ENCODE measurements at regions not wholly inside any gene's neighbourhood (a gene's known extent, or its start where the extent isn't known, plus 50 kb on each side); places are given as distances from the start of the nearest gene placed in this dataset.

GRCh38 chr2:104476563-104476988, 377.3 kb upstream of the POU3F3 start:
- Histone ChIP-seq H3K27me3 (ENCODE audit: control insufficient read depth in 2 of 2, insufficient read depth in 2 of 2, low read length in 2 of 2) (no peaks in the 10 kb centered on the region), H3K4me1 (ENCODE audit: control insufficient read depth in 2 of 2, insufficient read depth in 2 of 2, low read length in 2 of 2) (no peaks in the 10 kb centered on the region), H3K4me3 (ENCODE audit: low read length) (no peak overlapping the region), H3K9me3 (ENCODE audit: control insufficient read depth in 2 of 3, low read length in 3 of 3) (no peaks in the 10 kb centered on the region), H3K36me3 (ENCODE audit: control insufficient read depth in 2 of 3, insufficient read depth in 3 of 3, low read length in 3 of 3) (no peaks in the 10 kb centered on the region), H3K27ac (ENCODE audit: low read depth, low read length) (no peak overlapping the region)
- intact Hi-C loops (cut with micrococcal nuclease) = no loop called here
- ATAC-seq = no peak
- H3K4me3 Mint-ChIP-seq = no peak overlapping the region
- peaks cover 0 to 3% (median 0%) of the 10 kb centered on the region in 7 donors for H3K4me1 Mint-ChIP-seq
- no peaks in the 10 kb centered on the region for H3K9me3 Mint-ChIP-seq
- POLR2A ChIA-PET = no interaction called here
- H3K27ac Mint-ChIP-seq = no peak overlapping the region
- peaks cover 0 to 11% (median 0%) of the 10 kb centered on the region in 5 donors for H3K27me3 Mint-ChIP-seq
- CTCF ChIA-PET = no interaction called here
- H3K36me3 Mint-ChIP-seq = no peaks in the 10 kb centered on the region
- DNase-seq = no peak

- no peaks in the 10 kb centered on the region for H3K9me3 ChIP-seq (ENCODE audit: control insufficient read depth in 2 of 3, low read length in 3 of 3)
- ATAC-seq = no peak
- ChIA-PET POLR2A (no interaction called here), CTCF (no interaction called here)
- H3K27ac ChIP-seq (ENCODE audit: low read depth, low read length) = no peak overlapping the region
- Mint-ChIP-seq H3K36me3 (no peaks in the 10 kb centered on the region), H3K4me1 (peaks cover 0 to 3% (median 0%) of the 10 kb centered on the region in 7 donors), H3K27ac (no peak overlapping the region), H3K4me3 (no peak overlapping the region), H3K27me3 (peaks cover 0 to 19% (median 12%) of the 10 kb centered on the region in 5 donors), H3K9me3 (peaks cover 0 to 10% (median 0%) of the 10 kb centered on the region in 11 donors)
- H3K36me3 ChIP-seq (ENCODE audit: control insufficient read depth in 2 of 3, insufficient read depth in 3 of 3, low read length in 3 of 3) = no peaks in the 10 kb centered on the region
- no peak for DNase-seq
- intact Hi-C loops (cut with micrococcal nuclease) = no loop called here
- H3K27me3 ChIP-seq (ENCODE audit: control insufficient read depth in 2 of 2, insufficient read depth in 2 of 2, low read length in 2 of 2) = no peaks in the 10 kb centered on the region
- no peaks in the 10 kb centered on the region for H3K4me1 ChIP-seq (ENCODE audit: control insufficient read depth in 2 of 2, insufficient read depth in 2 of 2, low read length in 2 of 2)
- no peak overlapping the region for H3K4me3 ChIP-seq (ENCODE audit: low read length)
Observed at GRCh38 chr2:104481341-104481740, 372.6 kb upstream of the POU3F3 start.

- no peak overlapping the region for H3K4me3 Mint-ChIP-seq
- peak; percentile 42 for ATAC-seq
- CTCF ChIA-PET = no interaction called here
- Histone ChIP-seq H3K4me1 (ENCODE audit: control insufficient read depth in 2 of 2, insufficient read depth in 2 of 2, low read length in 2 of 2) (no peaks in the 10 kb centered on the region), H3K27me3 (ENCODE audit: control insufficient read depth in 2 of 2, insufficient read depth in 2 of 2, low read length in 2 of 2) (no peaks in the 10 kb centered on the region), H3K4me3 (ENCODE audit: low read length) (no peak overlapping the region), H3K27ac (ENCODE audit: low read depth, low read length) (no peak overlapping the region), H3K36me3 (ENCODE audit: control insufficient read depth in 2 of 3, insufficient read depth in 3 of 3, low read length in 3 of 3) (no peaks in the 10 kb centered on the region), H3K9me3 (ENCODE audit: control insufficient read depth in 2 of 3, low read length in 3 of 3) (no peaks in the 10 kb centered on the region)
- peaks cover 0 to 10% (median 0%) of the 10 kb centered on the region in 11 donors for H3K9me3 Mint-ChIP-seq
- H3K36me3 Mint-ChIP-seq = no peaks in the 10 kb centered on the region
- no peaks in the 10 kb centered on the region for H3K4me1 Mint-ChIP-seq
- H3K27me3 Mint-ChIP-seq = peaks cover 0 to 18% (median 12%) of the 10 kb centered on the region in 5 donors
- POLR2A ChIA-PET = no interaction called here
- no peak for DNase-seq
- no peak overlapping the region for H3K27ac Mint-ChIP-seq
- intact Hi-C loops (cut with micrococcal nuclease) = no loop called here
Observed at GRCh38 chr2:104487366-104487765, 366.5 kb upstream of the POU3F3 start.

GRCh38 chr2:104493698-104494097, 360.2 kb upstream of the POU3F3 start:
- intact Hi-C loops (cut with micrococcal nuclease) = no loop called here

GRCh38 chr2:104501342-104501741, 352.6 kb upstream of the POU3F3 start:
- no peak overlapping the region for H3K4me3 ChIP-seq (ENCODE audit: low read length)
- H3K9me3 Mint-ChIP-seq = peaks cover 0 to 3% (median 0%) of the 10 kb centered on the region in 11 donors
- H3K27ac Mint-ChIP-seq = no peak overlapping the region
- peaks cover 0 to 25% (median 12%) of the 10 kb centered on the region in 5 donors for H3K27me3 Mint-ChIP-seq
- no peaks in the 10 kb centered on the region for H3K4me1 Mint-ChIP-seq
- ATAC-seq = no peak
- ChIA-PET CTCF (no interaction called here), POLR2A (no interaction called here)
- H3K36me3 ChIP-seq (ENCODE audit: control insufficient read depth in 2 of 3, insufficient read depth in 3 of 3, low read length in 3 of 3) = no peaks in the 10 kb centered on the region
- no peaks in the 10 kb centered on the region for H3K9me3 ChIP-seq (ENCODE audit: control insufficient read depth in 2 of 3, low read length in 3 of 3)
- no peaks in the 10 kb centered on the region for H3K27me3 ChIP-seq (ENCODE audit: control insufficient read depth in 2 of 2, insufficient read depth in 2 of 2, low read length in 2 of 2)
- no peaks in the 10 kb centered on the region for H3K36me3 Mint-ChIP-seq
- intact Hi-C loops (cut with micrococcal nuclease) = no loop called here
- no peak overlapping the region for H3K27ac ChIP-seq (ENCODE audit: low read depth, low read length)
- H3K4me1 ChIP-seq (ENCODE audit: control insufficient read depth in 2 of 2, insufficient read depth in 2 of 2, low read length in 2 of 2) = no peaks in the 10 kb centered on the region
- no peak overlapping the region for H3K4me3 Mint-ChIP-seq
- DNase-seq = no peak

More at GRCh38 chr2:104493698-104494097, 360.2 kb upstream of the POU3F3 start:
- CTCF ChIA-PET = no interaction called here
- no peak overlapping the region for H3K4me3 Mint-ChIP-seq
- DNase-seq (no peak), ATAC-seq (no peak)
- no peak overlapping the region for H3K27ac Mint-ChIP-seq
- Histone ChIP-seq H3K9me3 (ENCODE audit: control insufficient read depth in 2 of 3, low read length in 3 of 3) (no peaks in the 10 kb centered on the region), H3K4me3 (ENCODE audit: low read length) (no peak overlapping the region), H3K36me3 (ENCODE audit: control insufficient read depth in 2 of 3, insufficient read depth in 3 of 3, low read length in 3 of 3) (no peaks in the 10 kb centered on the region), H3K27ac (ENCODE audit: low read depth, low read length) (no peak overlapping the region), H3K27me3 (ENCODE audit: control insufficient read depth in 2 of 2, insufficient read depth in 2 of 2, low read length in 2 of 2) (no peaks in the 10 kb centered on the region), H3K4me1 (ENCODE audit: control insufficient read depth in 2 of 2, insufficient read depth in 2 of 2, low read length in 2 of 2) (no peaks in the 10 kb centered on the region)
- H3K36me3 Mint-ChIP-seq = no peaks in the 10 kb centered on the region
- POLR2A ChIA-PET = no interaction called here
- H3K9me3 Mint-ChIP-seq = peaks cover 0 to 7% (median 0%) of the 10 kb centered on the region in 11 donors
- no peaks in the 10 kb centered on the region for H3K4me1 Mint-ChIP-seq
- peaks cover 0 to 21% (median 6%) of the 10 kb centered on the region in 5 donors for H3K27me3 Mint-ChIP-seq

- H3K4me1 ChIP-seq (ENCODE audit: control insufficient read depth in 2 of 2, insufficient read depth in 2 of 2, low read length in 2 of 2) = no peaks in the 10 kb centered on the region
- Mint-ChIP-seq H3K36me3 (no peaks in the 10 kb centered on the region), H3K4me3 (no peak overlapping the region), H3K4me1 (no peaks in the 10 kb centered on the region), H3K27me3 (peaks cover 0 to 25% (median 12%) of the 10 kb centered on the region in 5 donors), H3K9me3 (peaks cover 0 to 3% (median 0%) of the 10 kb centered on the region in 11 donors), H3K27ac (no peak overlapping the region)
- ATAC-seq = no peak
- ChIA-PET POLR2A (no interaction called here), CTCF (no interaction called here)
- no peaks in the 10 kb centered on the region for H3K36me3 ChIP-seq (ENCODE audit: control insufficient read depth in 2 of 3, insufficient read depth in 3 of 3, low read length in 3 of 3)
- H3K27me3 ChIP-seq (ENCODE audit: control insufficient read depth in 2 of 2, insufficient read depth in 2 of 2, low read length in 2 of 2) = no peaks in the 10 kb centered on the region
- no peak overlapping the region for H3K27ac ChIP-seq (ENCODE audit: low read depth, low read length)
- intact Hi-C loops (cut with micrococcal nuclease) = no loop called here
- no peaks in the 10 kb centered on the region for H3K9me3 ChIP-seq (ENCODE audit: control insufficient read depth in 2 of 3, low read length in 3 of 3)
- no peak overlapping the region for H3K4me3 ChIP-seq (ENCODE audit: low read length)
- DNase-seq = no peak
Observed at GRCh38 chr2:104501929-104502328, 352.0 kb upstream of the POU3F3 start.

GRCh38 chr2:104502901-104503300, 351.0 kb upstream of the POU3F3 start:
- no peak overlapping the region for H3K27ac ChIP-seq (ENCODE audit: low read depth, low read length)
- Mint-ChIP-seq H3K36me3 (no peaks in the 10 kb centered on the region), H3K27me3 (peaks cover 0 to 25% (median 5%) of the 10 kb centered on the region in 5 donors), H3K27ac (no peak overlapping the region), H3K9me3 (peaks cover 0 to 3% (median 0%) of the 10 kb centered on the region in 11 donors), H3K4me3 (no peak overlapping the region), H3K4me1 (no peaks in the 10 kb centered on the region)
- H3K36me3 ChIP-seq (ENCODE audit: control insufficient read depth in 2 of 3, insufficient read depth in 3 of 3, low read length in 3 of 3) = no peaks in the 10 kb centered on the region
- ChIA-PET POLR2A (no interaction called here), CTCF (no interaction called here)
- DNase-seq (no peak), ATAC-seq (no peak)
- H3K4me3 ChIP-seq (ENCODE audit: low read length) = no peak overlapping the region
- H3K4me1 ChIP-seq (ENCODE audit: control insufficient read depth in 2 of 2, insufficient read depth in 2 of 2, low read length in 2 of 2) = no peaks in the 10 kb centered on the region
- no peaks in the 10 kb centered on the region for H3K27me3 ChIP-seq (ENCODE audit: control insufficient read depth in 2 of 2, insufficient read depth in 2 of 2, low read length in 2 of 2)
- intact Hi-C loops (cut with micrococcal nuclease) = no loop called here
- no peaks in the 10 kb centered on the region for H3K9me3 ChIP-seq (ENCODE audit: control insufficient read depth in 2 of 3, low read length in 3 of 3)

Data from naive thymus-derived CD4-positive, alpha-beta T cell (primary cell).